Testis (tissue), 2 donors: ENCODE measurements at regions not wholly inside any gene's neighbourhood (a gene's known extent, or its start where the extent isn't known, plus 50 kb on each side); places are given as distances from the start of the nearest gene placed in this dataset.

Experiments
- DNase-seq: peaks from one replicate; pipeline ENCODE4 v3.0.0-alpha.2; 2019
- H3K27ac ChIP-seq, 2 donors: fragments of 200-600 bp; sonication (generic); one replicate each; pipeline ENCODE4 v1.5.1; 2019
- H3K27me3 ChIP-seq: fragments of 200-600 bp; sonication (generic); one replicate; pipeline ENCODE4 v1.5.1; 2019
- H3K36me3 ChIP-seq: fragments of 200-600 bp; sonication (generic); one replicate; pipeline ENCODE4 v1.5.1; 2017; ENCODE audit warnings: low read depth; ENCODE audit errors: missing control alignments
- H3K4me1 ChIP-seq: fragments of 200-600 bp; sonication (generic); one replicate; pipeline ENCODE4 v1.5.1; 2019
- H3K4me3 ChIP-seq, 2 donors: fragments of 200-600 bp; sonication (generic); one replicate each; pipeline ENCODE4 v1.5.1; 2017 to 2019
- H3K9me3 ChIP-seq: fragments of 200-600 bp; sonication (generic); one replicate; pipeline ENCODE4 v1.5.1; 2017
- POLR2A ChIP-seq: fragments of 450-650 bp; IDR thresholded peaks from one replicate; pipeline ENCODE4 v1.6.1; 2017; ENCODE audit warnings: antibody characterized with exemption, mild to moderate bottlenecking, moderate library complexity
- whole genome bisulfite sequencing, 2 donors: methylation state at CpG; one replicate each; pipeline ENCODE4 v1.1.5; 2018; 5-methylcytosine and 5-hydroxymethylcytosine counted together
- intact Hi-C: fragments of 100-400 bp; cut with DNase I; formaldehyde crosslinking; loops from one replicate; pipeline ENCODE4 v1.15.1; 2023; ENCODE audit warnings: low total_unique reads
- TF ChIP-seq, protein P1 (sequence below), 3 experiments: fragments of 450-650 bp in 2 of 3; fragments of 200-600 bp in 1 of 3; sonication (generic) in 1 of 3; IDR thresholded peaks; one replicate each; pipeline ENCODE4 v1.5.1; 2016 to 2019; ENCODE audit warnings: antibody characterized with exemption in 3 of 3, mild to moderate bottlenecking in 2 of 3, moderate library complexity in 1 of 3

DNA sequence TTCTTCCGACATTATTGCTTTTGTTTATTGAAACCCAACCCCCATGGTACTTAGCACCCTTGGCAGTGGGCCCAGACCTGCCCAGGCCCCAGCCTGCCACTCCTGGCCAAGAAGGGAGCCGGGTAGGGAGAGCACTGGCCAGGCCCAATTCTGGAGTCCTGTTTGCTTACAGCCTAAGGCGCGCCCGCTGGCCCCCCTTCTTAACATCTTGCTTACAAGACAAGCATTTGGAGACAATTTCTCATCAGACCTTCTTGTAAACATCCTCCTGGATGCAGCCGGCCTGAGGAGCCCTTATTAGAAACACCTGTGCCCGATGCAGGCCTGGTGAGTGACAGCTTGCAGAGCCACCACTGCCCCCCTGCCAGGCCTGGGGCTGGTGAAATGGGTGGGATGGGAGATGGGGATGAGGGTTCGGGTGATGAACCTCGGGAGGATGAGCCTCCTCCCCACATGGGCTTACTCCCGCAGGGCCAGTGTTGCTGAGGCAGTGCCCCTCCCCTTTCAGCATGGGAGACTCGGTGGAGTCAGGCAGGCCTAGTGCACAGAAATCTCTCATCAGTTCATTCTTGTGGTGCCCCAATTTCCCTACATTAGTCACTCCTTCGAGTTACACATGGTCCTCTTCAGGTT is 217.5 kb downstream of the CYP26B1 start:
- H3K9me3 ChIP-seq = no peaks in the 10 kb centered on the region
- no peak for DNase-seq
- H3K4me1 ChIP-seq = peaks cover 6% of the 10 kb centered on the region
- H3K27me3 ChIP-seq = no peaks in the 10 kb centered on the region
- no peaks in the 10 kb centered on the region for H3K36me3 ChIP-seq
- no peak overlapping the region for H3K27ac ChIP-seq
- WGBS, 2 donors = 88 to 93% methylated on average over 7 to 12 of the region's 12 CpGs
- H3K4me3 ChIP-seq = no peak overlapping the region
- no peak for TF ChIP-seq POLR2A
- intact Hi-C loops = no loop called here

DNA sequence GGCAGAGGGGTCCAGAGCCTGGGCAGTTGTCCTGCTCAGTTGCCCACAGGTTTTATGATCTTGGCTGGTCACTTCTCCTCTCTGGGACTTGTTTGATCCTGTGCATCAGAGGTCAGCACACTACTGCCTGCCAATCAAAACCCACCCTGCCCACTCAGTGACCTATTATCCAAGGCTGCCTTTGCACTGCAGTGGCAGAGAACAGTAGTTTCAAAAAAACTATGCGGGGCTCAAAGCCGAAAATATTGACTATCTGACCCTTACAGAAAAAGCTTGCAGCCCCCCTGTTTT is 218.2 kb downstream of the CYP26B1 start:
- DNase-seq = no peak
- Histone ChIP-seq H3K9me3 (no peaks in the 10 kb centered on the region), H3K4me1 (peaks cover 6% of the 10 kb centered on the region), H3K27ac (no peak overlapping the region), H3K27me3 (no peaks in the 10 kb centered on the region), H3K4me3 (no peak overlapping the region), H3K36me3 (no peaks in the 10 kb centered on the region)
- intact Hi-C loops = no loop called here
- WGBS, 2 donors = 80 to 96% methylated on average over 2 of the region's 2 CpGs
- TF ChIP-seq, protein P1, sequence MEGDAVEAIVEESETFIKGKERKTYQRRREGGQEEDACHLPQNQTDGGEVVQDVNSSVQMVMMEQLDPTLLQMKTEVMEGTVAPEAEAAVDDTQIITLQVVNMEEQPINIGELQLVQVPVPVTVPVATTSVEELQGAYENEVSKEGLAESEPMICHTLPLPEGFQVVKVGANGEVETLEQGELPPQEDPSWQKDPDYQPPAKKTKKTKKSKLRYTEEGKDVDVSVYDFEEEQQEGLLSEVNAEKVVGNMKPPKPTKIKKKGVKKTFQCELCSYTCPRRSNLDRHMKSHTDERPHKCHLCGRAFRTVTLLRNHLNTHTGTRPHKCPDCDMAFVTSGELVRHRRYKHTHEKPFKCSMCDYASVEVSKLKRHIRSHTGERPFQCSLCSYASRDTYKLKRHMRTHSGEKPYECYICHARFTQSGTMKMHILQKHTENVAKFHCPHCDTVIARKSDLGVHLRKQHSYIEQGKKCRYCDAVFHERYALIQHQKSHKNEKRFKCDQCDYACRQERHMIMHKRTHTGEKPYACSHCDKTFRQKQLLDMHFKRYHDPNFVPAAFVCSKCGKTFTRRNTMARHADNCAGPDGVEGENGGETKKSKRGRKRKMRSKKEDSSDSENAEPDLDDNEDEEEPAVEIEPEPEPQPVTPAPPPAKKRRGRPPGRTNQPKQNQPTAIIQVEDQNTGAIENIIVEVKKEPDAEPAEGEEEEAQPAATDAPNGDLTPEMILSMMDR (IDR thresholded peaks at IDR 0.05) = no peak
- no peak for TF ChIP-seq POLR2A

DNA sequence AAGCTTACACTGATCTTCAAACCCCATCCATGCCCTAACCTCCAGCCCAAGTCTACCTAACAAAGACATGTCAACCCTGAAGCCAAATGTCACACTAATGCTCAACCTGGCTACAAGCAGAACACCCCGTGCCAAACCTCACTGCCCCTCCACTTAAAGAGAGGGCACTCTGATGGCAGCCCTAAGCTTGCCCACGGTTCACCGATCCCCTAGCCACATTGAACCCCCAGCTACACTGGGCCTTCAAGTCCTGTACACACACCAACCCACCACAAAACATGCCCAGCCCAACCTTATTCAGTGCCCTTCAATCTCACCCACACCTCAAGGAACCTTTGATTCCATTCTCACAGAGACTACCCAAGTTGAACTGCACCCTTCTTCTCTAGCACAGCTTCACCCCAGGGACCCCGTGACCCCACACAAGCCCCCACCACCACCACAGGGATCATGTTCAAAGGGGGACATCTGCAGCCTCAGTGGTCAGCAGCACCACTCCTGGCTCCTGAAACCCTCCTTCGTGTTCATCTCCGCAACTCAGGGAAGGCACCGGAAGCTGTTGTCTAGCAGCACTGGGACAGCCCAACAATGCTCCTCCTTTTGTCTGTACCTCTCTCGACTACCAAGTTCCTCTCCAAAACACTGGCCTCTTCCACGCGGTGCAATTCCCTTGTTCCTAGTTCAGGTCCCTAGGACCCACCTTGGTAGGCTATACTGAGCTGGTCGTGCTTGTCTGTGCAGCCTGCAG is 218.8 kb downstream of the CYP26B1 start:
- Histone ChIP-seq H3K4me1 (peaks cover 6% of the 10 kb centered on the region), H3K9me3 (no peaks in the 10 kb centered on the region), H3K27me3 (no peaks in the 10 kb centered on the region), H3K4me3 (no peak overlapping the region), H3K36me3 (no peaks in the 10 kb centered on the region), H3K27ac (no peak overlapping the region)
- WGBS, 2 donors = 94 to 96% methylated on average over 11 of the region's 11 CpGs
- TF ChIP-seq, protein P1 (IDR thresholded peaks at IDR 0.05) = no peak
- no peak for TF ChIP-seq POLR2A
- intact Hi-C loops = no loop called here
- DNase-seq = no peak

DNA sequence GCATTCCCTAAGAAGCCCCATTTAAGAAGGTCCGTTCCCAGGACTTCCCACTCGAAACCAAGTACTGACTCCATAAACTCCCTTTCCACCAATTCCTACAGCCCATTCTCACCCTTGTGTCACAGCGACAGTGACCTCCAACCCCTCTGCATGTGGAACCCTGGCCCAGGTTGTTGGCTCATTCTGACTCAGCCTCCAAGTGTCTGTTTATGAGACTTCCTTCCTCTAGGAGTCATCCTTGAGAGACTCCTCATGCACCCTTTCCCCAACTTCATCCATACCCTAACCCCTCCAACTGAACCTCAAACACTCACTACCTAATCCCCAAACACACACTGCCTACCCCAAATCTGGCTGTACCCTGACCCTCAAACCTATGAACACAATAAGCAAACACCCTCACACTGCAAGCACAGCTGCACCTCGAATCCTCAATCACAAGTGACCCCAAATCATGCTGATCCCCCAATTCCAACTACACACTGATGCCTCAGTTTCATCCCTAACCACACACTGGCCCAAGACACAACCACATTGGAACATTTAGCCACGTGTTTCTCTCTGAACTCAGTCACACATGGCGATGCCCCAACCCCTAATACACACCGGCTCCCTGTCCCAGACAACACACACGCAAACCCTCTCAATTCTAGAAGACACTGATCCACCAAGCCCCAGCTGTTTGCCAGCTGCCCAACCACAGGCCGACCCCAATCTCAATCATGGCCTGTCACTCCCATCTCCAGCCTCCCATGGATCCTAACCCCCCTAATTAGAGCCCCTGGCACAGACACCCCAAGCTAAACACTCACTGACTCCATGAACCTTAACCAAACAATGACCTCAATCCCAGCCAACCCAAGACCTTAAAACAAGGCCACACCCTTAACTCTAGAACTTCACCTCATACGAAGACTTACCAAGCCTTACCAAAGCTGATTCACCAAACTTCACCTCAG is 219.6 kb downstream of the CYP26B1 start:
- no peak for DNase-seq

More for the DNA sequence above, 219.6 kb downstream of the CYP26B1 start:
- Histone ChIP-seq H3K4me3 (no peak overlapping the region), H3K36me3 (no peaks in the 10 kb centered on the region), H3K4me1 (peaks cover 6% of the 10 kb centered on the region), H3K27ac (no peak overlapping the region), H3K27me3 (no peaks in the 10 kb centered on the region), H3K9me3 (no peaks in the 10 kb centered on the region)
- TF ChIP-seq, protein P1 (IDR thresholded peaks at IDR 0.05) = no peak
- TF ChIP-seq POLR2A = no peak
- 93 to 97% methylated on average over 10 of the region's 10 CpGs for WGBS, 2 donors
- intact Hi-C loops = no loop called here
